Activated CD4-positive, alpha-beta T cell treated with anti-CD3 and anti-CD28 coated beads, Interleukin-2, amount 50 U/mL, for 4 hours (primary cell): ENCODE measurements at regions not wholly inside any gene's neighbourhood (a gene's known extent, or its start where the extent isn't known, plus 50 kb on each side); places are given as distances from the start of the nearest gene placed in this dataset.
"Not testable (repeated sequence)": the region's sequence is repeated elsewhere in the genome, so short reads cannot be mapped to it uniquely, and the experiment has no call there.

Experiments used
- DNase-seq, 2 experiments: peaks; one replicate each; pipeline ENCODE4 v3.0.0-alpha.2; 2020

DNA sequence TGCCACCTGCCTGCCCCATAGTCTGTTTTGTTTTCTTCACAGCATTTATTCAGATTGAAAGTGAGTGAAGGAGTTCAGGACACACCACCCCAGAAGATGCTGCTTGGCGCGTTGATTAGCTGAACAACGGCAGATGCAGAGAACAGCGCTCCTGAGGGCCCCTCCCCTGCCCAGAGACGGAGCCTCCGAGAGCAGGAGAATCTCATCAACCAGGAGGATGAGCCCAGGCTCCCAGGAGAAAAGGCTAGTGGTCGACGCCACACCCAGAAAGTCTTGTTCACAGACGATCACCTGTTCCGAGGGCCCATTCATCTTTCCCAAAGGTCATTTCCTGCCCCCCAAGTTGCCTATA is 180.4 kb upstream of the PPP1R26 start:
- DNase-seq, result no peak

DNA sequence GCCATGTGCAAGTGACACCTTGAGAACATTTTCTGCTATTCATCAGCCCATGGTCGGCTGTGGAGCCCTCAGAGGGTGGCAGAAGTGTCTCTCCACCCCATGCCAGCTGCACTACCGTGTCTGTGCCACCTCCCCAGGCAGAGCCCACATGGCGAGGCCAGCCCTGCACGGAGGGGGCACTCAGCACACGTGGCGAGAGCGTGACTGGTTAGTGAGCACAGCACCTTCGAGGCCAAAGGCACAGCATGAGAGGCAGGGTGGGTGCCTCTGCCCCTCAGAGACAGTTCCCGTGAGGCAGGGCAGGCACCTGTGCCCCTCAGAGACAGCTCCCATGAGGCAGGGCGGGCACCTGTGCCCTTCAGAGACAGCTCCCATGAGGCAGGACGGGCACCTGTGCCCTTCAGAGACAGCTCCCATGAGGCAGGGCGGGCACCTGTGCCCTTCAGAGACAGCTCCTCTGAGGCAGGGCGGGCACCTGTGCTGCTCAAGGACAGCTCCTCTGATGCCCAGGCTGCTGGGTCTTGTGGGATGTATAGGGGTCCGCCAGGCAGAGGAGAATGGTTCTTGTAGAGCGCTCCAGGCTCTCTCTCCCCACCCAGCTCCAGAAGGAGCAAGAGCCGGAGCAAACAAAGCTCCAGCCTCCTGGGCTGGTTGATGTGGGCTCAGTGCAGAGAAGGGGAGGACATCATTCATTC is 179.8 kb upstream of the PPP1R26 start:
- DNase-seq, result no peak

DNA sequence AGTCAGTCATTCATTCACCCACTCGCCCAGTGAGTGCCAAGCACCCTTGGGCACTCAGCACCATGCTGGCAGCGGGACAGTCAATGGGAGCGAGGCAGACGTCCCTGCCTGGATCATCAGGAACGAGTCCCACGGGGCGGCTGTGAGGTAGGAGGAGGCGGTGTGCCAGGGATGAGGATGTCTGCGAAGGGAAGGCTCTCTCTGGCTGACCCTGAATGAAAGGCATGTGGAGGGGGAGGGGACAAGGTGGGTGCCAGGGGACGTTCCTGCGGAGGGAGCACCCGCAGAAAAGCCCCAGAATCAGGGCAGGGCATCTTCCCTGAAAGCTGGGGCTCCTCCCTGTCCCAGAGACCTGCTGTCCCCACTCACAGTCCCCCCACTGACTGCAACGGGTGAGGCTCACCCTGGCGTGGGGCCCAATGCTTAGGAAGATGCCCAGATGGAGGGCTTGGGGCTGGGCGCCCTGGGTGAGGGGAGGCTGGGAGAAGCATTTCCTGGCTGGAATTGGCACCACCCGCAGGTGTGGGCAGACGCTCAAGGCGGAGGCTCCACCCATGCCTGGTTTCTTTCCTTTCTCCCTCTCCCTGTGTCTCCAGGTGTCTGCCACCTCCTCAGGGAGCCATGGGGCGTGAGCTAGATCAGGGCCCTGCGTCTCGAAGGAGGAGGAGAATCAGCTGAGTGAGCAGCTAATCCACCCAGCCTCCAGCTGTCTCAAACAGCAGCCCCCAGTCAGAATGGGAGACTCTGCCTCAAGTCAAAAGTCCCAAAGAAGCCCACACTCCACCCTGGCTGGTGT is 179.0 kb upstream of the PPP1R26 start:
- no peak for DNase-seq

DNA sequence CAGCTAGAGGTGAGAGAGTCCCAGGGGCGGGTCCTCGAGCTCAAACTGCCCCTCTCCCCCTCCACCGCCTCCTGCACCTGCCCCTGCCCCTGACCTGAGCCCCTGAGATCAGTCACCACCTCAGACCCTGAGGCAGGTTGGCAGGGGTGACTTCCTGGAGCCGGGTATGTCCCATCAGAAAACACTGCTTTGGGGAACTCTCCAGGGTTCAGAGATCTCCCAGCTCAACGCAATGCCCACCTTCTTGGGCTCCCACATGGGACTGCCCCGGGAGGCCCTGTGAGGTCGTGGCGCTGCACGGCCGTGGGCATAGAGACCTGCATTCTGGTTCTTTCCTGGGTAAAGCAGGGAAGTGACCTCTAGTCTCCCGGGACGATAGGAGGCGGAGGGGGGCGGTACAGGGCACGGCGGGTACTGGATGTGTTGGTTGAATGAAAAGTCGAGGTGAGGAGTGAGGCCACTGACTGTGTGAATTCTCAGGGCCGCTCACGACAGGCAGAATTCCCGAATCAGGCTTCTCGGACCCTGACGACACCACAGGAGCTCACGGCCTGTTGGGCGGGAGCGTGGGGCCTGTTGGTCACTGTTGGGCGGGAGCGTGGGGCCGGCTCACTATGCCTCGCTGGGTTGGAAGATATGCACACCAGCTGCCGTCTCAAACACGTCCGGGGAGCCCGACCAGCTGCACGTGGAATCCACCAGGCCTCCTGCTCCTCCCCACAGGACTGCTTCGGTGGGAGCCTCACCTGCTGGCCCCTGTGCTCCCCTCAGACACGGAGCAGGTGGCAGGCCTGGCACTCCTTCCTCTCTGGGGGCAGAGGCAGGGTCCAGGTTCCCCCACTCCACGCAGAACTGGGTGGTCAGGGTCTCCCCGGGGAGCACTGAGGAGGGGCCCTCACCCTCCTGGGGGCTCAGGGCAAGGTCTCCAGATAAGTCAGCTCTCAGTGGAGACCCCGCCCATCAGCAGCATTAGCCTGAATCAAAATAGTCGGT is 178.0 kb upstream of the PPP1R26 start:
- DNase-seq, result no peak

DNA sequence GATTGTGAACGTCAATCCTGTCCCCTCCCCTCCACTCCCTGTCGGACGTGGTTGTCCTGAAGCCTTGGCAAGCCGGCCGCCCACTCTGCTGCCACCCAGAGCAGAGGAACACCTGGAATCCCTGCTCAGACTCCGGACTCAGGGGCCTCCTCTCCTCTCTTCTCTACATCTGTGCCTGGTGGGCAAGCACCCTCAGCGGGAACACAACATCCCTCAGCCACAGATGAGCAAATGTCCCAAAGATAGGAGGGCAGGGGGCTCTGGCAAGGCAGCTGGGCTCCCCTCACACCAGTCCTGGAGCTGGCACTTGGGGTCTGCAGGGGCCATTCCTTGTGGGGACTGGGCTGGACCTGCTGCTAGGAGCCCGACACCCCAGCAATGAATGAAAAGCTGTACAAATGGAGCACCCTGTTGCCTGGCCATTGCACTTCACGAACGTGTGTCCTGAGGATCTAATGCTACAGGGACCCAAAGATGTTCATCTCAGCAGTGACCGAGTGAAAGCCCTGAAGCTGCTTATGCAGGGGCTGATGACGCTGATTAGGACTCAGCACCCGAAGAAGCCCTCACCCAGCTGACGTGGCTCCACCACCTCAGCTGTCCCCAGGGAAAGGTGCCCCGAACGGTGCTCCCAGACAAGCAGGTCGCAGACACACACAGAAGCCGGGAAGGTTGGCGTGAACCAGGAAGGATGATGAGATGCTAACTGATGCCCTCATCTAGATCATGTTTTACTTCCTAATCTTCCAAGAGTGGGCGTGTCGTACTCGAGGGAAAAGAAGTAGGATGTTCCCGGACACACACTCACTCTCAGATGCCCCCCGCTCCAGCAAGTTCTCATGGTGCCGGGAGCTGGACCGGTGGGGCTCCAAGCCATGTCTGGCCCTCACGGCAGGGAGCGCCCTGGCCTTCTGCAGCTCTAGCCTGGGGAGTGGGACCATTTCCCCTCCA is 177.0 kb upstream of the PPP1R26 start:
- DNase-seq, result no peak

DNA sequence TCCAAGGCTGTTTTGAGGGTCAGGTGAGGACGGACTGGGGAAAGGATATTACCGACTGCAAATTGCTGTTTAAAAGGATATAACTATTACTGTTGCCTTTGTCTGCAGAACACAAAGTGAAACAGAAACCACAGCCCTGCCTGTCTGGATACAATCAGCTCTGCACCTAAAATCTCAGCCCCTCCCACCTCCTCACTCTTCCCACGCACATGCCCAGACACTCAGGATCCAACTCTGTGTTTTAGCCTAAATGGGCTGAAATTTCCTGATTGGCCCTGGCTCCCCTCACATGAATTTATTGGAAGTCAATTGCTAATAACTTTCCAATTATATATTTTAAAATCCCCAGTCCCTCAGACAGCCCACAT is 176.3 kb upstream of the PPP1R26 start:
- no peak for DNase-seq

DNA sequence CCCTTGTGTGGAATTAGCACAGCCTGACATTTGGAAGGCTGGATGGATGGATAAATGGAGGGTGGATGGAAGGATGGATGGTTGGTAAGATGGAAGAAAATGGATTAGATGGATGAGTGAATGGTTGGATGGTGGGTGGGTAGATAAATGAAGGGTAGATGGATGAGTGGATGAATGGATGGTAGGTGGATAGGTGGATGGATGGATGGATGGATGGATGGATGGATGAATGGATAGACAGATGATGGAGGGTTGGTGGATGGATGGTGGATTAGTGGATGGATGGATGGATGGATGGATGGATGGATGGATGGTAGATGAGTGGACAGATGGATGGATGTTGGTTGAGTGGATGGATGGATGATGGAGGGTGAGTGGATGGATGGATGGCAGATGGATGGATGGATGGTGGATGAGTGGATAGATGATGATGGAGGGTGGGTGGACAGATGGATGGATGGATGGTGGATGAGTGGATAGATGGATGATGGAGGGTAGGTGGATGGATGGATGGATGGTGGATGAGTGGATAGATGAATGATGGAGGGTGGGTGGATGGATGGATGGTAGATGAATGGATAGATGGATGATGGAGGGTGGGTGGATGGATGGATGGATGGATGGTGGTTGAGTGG is 175.6 kb upstream of the PPP1R26 start:
- no peak for DNase-seq

DNA sequence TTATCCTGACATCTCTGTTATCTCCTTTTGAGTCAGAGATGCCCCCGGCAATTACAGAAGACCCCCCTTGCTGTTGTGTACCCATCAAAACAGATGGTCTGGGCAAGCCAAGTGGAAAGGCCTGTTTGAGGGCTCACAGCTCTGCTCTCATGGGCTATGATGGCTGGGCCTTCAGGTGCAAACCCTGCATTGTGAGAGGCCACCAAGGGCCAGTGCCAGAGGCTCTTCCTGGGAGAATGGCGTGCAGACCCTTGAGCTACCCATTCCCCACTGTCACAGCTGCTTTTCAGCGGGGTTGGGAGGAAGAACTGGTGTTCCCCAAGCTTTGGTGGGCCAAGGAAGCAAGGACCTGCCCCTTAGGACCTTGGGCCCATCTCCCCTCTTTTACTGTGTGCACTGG is 174.7 kb upstream of the PPP1R26 start:
- no peak for DNase-seq

DNA sequence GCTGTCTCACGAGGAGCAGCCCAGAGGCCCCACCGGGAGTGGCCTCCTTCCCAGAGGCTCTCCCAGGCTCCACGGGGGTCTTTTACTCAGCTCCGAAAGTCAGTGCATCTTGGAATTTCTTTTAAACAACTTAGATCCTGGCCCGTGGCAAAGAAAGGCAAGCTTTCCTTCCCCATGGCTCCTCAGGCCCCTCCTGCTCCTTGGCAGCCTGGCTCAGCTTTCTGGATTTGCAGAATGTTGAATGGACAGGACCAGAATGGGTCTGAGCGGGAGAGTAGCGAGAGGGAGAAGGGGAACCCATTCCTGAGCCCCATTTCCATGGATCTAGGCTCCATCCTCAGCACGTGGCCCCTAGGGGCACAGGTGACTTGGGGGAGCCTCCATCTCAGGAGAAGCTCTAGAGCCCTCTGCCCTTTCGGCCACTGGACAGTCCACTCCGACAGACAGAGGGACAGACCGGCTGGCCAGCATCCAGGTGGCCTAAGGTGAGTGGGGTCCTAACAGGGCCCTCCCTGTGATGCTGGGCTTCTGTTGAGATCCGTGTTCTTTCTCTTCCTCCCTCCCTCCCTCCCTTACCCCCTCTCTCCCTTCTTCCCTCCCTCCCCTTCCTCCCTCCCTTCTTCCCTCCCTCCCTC is 173.9 kb upstream of the PPP1R26 start:
- no peak for DNase-seq

DNA sequence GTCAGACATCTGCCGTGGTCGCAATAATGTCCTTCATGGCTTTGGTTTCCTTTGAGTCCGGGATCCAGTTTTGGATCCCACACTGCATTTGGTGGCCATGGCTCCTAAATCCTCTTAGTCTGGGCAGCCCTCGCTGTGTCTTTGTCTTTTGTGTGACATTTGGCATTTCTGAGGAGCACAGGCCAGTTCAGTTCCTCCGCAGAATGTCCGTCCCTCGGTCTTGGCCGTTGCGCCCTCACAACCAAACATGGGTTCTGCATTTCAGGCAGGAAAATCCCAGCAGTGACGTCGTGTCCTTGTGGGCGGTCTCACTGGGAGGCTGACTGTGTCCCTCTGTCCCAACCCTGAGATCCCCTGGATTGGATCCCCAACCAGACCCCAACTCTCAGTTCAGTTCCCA is 172.9 kb upstream of the PPP1R26 start:
- DNase-seq, result no peak

DNA sequence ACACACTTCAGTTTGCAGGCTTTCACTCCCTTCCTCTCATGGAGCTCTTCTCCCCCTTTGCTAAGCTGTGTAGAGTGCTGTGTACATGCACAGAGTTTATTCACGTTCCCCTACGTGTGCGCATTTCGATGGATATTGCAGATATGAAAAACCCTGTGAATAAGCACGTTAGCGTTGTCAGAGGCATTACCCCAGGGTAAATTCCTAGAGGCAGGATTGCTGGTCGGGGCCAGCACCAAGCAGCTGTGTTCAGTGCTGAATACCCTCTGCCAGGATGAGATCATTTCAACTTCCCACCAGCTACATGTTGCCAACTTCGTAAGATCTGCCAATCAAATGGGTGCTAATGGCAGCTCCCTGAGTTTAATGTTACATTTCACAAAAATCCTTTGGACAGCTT is 172.3 kb upstream of the PPP1R26 start:
- no peak for DNase-seq

DNA sequence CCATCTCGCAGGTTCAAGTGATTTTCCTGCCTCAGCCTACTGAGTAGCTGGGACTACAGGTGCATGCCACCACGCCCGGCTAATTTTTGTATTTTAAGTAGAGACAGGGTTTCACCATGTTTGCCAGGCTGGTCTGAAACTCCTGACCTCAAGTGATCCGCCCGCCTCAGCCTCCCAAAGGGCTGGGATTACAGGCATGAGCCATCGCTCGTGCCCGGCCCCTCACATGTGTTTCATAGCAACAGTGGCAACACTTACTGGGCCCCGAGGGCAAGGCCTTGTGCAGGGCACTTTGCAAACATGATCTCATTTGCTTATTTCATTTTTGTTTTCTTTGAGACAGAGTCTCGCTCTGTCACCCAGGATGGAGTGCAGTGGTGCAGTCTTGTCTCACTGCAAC is 171.7 kb upstream of the PPP1R26 start:
- not testable (repeated sequence) for DNase-seq

DNA sequence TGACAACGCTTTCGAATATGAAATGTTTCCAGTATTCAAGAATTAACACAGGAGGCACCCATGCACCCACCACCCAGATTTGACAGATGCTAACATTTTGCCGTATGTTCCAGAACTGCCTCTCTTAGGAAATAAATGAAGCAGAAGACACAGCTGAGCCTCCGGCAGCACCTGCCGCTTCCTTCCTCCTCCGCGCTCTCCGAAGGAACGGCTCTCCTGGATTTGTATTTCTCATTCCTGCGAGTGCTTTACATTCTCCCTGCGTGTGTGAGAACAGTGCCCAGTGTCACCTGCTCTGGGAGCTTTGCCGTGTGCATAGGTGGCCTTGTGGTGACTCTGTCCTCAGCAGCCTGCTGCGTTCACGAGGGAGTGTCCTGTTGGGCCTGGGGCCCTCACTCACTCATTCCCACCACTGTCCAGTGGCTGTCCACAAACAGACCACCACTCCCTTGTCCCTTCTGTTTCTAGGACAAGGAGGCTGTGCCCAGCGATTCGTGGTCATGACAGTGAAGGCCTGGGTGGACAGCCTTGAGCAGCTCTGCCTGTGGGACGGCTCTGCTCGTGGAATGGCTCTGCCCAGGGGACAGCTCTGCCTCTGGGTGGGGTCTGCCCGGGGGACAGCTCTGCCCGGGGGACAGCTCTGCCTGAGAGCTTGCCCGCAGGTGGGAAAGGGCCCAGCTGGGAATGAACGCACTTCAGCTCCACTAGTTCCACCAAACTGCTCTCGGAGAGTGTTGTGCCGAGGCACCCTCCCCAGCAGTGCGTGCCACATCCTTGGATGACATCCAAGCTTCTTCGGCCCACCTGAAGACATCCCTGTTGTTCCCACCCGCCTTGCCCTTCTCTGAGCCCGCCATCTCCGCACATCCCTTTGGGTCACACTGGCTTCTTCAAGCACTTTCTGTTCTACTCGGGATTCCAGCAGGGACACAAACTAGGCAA is 170.5 kb upstream of the PPP1R26 start:
- DNase-seq, result no peak

DNA sequence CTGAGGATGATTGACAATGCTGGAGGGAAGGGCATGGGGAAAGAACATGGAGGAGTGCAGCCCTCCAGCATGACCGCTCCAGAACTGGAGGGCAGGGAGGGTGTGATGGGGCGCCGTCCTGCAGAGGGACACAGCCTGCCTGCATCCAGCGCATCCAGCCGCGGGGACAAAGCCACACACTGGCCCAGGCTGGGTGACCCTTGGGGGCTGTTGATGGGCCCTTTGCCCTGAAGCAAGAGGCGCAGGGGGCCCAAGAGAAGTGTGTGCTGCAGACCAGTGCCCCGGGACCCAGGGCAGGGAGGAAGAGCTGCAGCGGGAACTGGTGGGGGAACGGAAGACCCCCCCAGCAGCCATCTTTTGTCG is 169.8 kb upstream of the PPP1R26 start:
- DNase-seq, result no peak

DNA sequence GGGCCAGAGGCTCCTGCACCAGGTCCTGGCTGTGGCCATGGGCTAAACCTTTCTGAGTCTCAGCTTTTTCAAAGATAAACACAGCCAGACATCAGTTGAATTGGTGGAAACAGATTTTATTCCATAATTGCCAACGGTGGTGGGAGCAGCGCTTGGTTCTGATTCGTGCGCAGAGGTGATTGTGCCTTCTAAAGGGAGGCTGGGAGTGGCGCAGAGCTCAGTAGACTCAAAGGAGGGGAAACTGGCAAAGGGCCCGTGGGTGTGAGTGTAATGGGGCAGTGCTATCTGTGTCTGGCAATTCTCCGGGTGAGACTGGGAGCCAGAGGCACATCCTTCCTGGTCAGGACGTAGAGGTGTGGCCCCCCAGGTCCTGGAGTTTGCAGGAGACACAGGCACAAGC is 169.4 kb upstream of the PPP1R26 start:
- DNase-seq, result no peak

DNA sequence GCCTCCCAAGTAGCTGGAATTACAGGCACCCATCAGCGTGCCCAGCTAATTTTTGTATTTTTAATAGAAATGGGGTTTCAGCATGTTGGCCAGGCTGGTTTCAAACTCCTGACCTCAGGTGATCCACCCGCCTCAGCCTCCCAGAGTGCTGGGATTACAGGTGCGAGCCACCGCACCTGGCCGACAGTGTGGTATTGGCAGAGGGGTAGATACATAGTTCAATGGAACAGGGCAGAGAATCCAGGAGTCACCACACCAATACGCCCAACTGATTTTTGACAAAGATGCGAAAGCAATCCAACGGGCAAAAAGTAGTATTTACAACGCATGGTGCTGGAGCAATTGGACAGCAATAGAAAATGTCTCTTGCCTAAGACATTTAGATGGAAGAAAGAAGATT is 164.0 kb upstream of the PPP1R26 start:
- DNase-seq, result no peak

DNA sequence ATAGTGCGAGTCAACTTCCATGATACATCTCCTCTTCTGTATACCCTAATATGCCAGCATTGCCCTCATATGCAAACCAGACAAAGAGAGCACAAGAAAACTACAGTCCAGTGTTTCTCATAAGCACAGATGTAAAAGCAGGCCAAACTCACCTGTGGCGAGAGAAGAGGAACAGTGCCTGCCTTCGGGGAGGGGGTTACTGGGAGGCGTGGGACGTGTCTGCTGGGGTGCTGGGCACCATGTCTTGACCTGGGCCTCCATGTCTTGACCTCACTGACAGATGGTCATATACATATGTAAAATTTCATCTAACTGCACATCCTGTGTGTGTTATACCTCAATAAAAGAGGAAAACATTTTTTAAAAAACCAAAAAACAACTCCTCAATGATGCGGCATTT is 159.3 kb upstream of the PPP1R26 start:
- DNase-seq, result no peak

DNA sequence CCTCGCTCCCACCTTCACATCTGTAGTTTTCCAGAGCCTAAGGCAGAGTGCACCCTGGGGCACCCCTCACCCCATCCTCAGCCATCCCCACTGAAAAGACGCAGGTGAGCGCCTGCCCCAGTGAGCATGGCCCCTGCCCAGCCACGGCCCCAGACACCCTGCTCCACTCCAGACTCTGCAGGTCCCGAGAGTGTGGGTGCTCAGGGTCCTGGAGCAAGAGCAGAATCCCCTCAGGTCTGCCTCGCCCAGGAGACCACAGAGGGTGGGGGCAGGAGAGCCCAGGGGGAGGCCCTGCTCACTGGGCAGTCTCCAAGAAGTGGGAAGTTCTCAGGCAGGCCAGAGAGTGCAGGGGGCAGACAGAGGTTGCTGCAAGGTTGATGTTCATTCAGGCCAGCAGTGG is 158.6 kb upstream of the PPP1R26 start:
- DNase-seq, result no peak

DNA sequence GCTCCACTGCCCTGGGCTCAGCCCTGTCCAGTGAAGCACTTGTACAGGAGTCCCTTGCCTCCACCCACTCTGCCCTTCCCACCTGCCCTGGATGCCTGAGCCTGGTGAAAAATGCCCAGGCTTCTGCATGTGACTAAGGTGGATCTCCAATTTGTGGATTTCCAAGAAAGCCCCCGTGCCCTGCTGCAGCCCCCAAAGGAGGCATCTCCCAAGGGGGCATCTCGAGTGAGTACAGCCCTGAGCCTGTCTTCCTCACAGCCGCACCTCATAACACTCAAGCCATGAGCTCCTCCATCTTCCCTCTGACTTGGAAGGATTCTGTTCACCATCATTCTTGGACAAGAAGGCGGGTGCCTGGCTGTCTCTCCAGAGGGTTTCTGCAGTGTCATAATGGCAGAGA is 158.0 kb upstream of the PPP1R26 start:
- DNase-seq, result no peak

DNA sequence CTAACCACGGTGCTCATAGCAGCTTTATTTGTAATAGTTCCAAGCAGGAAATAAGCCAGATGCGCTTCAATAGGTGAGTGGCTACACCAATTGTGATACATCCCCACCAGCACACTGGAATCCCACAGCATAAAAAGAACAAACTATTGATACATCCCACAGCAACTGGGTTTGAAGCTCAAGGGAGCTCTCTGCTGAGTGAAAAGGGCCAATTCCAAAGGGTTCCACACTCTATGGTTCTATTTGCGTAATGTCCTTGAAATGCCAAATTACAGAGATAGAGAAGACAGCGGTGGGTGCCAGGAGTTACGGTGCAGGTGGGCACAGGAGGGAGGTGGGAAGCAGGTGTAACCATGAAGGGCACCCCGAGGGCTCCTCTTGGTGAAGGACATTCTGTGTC is 155.3 kb upstream of the PPP1R26 start:
- no peak for DNase-seq
